PC-9 (cell line): ENCODE measurements at regions not wholly inside any gene's neighbourhood (a gene's known extent, or its start where the extent isn't known, plus 50 kb on each side); places are given as distances from the start of the nearest gene placed in this dataset.

Source experiments
- BruUV-seq: library from RNA; stranded (reverse); fragments of 400-500 nt; replicated peaks from 2 replicates; lab custom pipeline; 2021; lab: Mats Ljungman, UMichigan
- CTCF ChIA-PET: fragments of 300-600 bp; sonication (Branson Sonifier 250); formaldehyde crosslinking; loops from one replicate; lab custom pipeline; 2022; ENCODE audit warnings: antibody characterized with exemption; lab: Charles Lee
- POLR2A ChIA-PET: fragments of 300-600 bp; sonication (Branson Sonifier 250); formaldehyde crosslinking; loops from one replicate; lab custom pipeline; 2022; ENCODE audit warnings: antibody characterized with exemption; ENCODE audit not compliant: unreplicated experiment; lab: Charles Lee
- DNase-seq, 2 experiments: peaks; one replicate each; pipeline versions ENCODE4 v3.0.0 to v3.0.0-alpha.2; 2015 to 2022; ENCODE audit warnings: mixed read lengths in 1 of 2
- H2AFZ ChIP-seq: fragments of 200-600 bp; sonication (generic); 2 replicates; pipeline ENCODE4 v1.8.1; 2017; ENCODE audit warnings: antibody characterized with exemption
- H3F3A ChIP-seq: fragments of 200-600 bp; sonication (generic); 2 replicates; pipeline ENCODE4 v1.8.1; 2017; ENCODE audit warnings: antibody characterized with exemption, mild to moderate bottlenecking, low read depth; ENCODE audit not compliant: insufficient read depth
- H3K27ac ChIP-seq: fragments of 200-600 bp; sonication (generic); 2 replicates; pipeline ENCODE4 v1.6.1; 2016; ENCODE audit warnings: mixed run types
- H3K27me3 ChIP-seq: fragments of 200-600 bp; sonication (generic); 2 replicates; pipeline ENCODE4 v1.6.1; 2016; ENCODE audit warnings: low read depth, mixed run types; ENCODE audit not compliant: insufficient read depth
- H3K36me3 ChIP-seq: fragments of 200-600 bp; sonication (generic); 2 replicates; pipeline ENCODE4 v1.6.1; 2016; ENCODE audit warnings: low read depth, mixed run types
- H3K4me1 ChIP-seq: fragments of 200-600 bp; sonication (generic); replicated peaks from 2 replicates; pipeline ENCODE4 v1.6.1; 2016; ENCODE audit warnings: mixed run types; ENCODE audit not compliant: insufficient read depth
- H3K4me2 ChIP-seq: fragments of 200-600 bp; sonication (generic); 2 replicates; pipeline ENCODE4 v1.6.1; 2017; ENCODE audit warnings: mixed run types
- H3K4me3 ChIP-seq: fragments of 200-600 bp; sonication (generic); 2 replicates; pipeline ENCODE4 v1.6.1; 2016; ENCODE audit warnings: mixed run types
- H3K79me2 ChIP-seq: fragments of 200-600 bp; sonication (generic); 2 replicates; pipeline ENCODE4 v1.6.1; 2017; ENCODE audit warnings: low read depth, mixed run types
- H3K9me2 ChIP-seq: fragments of 200-600 bp; sonication (generic); 2 replicates; pipeline ENCODE4 v1.8.1; 2017; ENCODE audit warnings: mild to moderate bottlenecking; ENCODE audit not compliant: insufficient read depth
- H3K9me3 ChIP-seq: fragments of 200-600 bp; sonication (generic); 2 replicates; pipeline ENCODE4 v1.8.1; 2016; ENCODE audit warnings: low read depth; ENCODE audit not compliant: insufficient read depth
- H4K20me1 ChIP-seq: fragments of 200-600 bp; sonication (generic); 2 replicates; pipeline ENCODE4 v1.8.1; 2017; ENCODE audit not compliant: insufficient read depth
- CTCF ChIP-seq: fragments of 200-600 bp; sonication (generic); conservative IDR thresholded peaks from 2 replicates; pipeline ENCODE4 v1.6.1; 2017; ENCODE audit warnings: mixed run types, antibody characterized with exemption, mild to moderate bottlenecking, moderate library complexity
- EZH2 ChIP-seq: fragments of 200-600 bp; sonication (generic); IDR thresholded peaks from 2 replicates; pipeline ENCODE4 v1.8.0; 2017; ENCODE audit warnings: antibody characterized with exemption, low read depth
- intact Hi-C: fragments of 100-400 bp; cut with micrococcal nuclease; formaldehyde crosslinking; loops from one replicate; pipeline ENCODE4 v1.10.0; 2022; ENCODE audit not compliant: unreplicated experiment

DNA sequence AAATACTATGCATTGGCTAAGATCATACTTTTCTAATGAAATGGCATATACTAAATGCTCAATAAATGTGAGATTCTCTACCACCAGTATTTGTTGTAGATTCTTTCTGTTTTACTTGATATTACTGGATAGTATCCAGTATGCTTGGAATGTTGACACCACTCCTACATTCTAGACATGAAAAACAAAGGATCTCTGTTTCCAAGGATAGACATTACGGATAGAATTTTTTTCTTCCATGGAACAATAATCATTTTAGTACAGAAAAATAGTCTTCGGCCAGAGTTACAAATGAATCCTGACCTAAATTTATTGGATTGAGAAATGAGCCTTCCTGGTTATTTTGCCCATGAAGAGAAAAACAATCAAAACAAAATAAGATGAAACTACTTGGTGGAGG lies 258.2 kb upstream of the NT5E start:
- no peak overlapping the region for H3K27ac ChIP-seq
- intact Hi-C loops, result no loop called here
- no peak for DNase-seq
- no peak for TF ChIP-seq CTCF
- no peak for TF ChIP-seq EZH2
- H2AFZ ChIP-seq, result no peak overlapping the region
- POLR2A ChIA-PET, result interaction anchor here (0.7 kb wide), 1 partner anchor 669 kb away, joined by 4 read pairs; no protein-coding TSS in a partner anchor
- CTCF ChIA-PET, result no interaction called here
- H3K36me3 ChIP-seq, result no peaks in the 10 kb centered on the region
- peaks cover 10% of the 10 kb centered on the region for H3K4me1 ChIP-seq
- H3K27me3 ChIP-seq, result no peaks in the 10 kb centered on the region
- no peaks in the 10 kb centered on the region for H3K79me2 ChIP-seq
- H3K9me2 ChIP-seq, result no peaks in the 10 kb centered on the region
- H3K4me2 ChIP-seq, result no peak overlapping the region
- H4K20me1 ChIP-seq, result no peaks in the 10 kb centered on the region
- no peak overlapping the region for H3K4me3 ChIP-seq
- no peaks in the 10 kb centered on the region for H3K9me3 ChIP-seq
- no TSS peak for BruUV-seq
- H3F3A ChIP-seq, result no peaks in the 10 kb centered on the region

DNA sequence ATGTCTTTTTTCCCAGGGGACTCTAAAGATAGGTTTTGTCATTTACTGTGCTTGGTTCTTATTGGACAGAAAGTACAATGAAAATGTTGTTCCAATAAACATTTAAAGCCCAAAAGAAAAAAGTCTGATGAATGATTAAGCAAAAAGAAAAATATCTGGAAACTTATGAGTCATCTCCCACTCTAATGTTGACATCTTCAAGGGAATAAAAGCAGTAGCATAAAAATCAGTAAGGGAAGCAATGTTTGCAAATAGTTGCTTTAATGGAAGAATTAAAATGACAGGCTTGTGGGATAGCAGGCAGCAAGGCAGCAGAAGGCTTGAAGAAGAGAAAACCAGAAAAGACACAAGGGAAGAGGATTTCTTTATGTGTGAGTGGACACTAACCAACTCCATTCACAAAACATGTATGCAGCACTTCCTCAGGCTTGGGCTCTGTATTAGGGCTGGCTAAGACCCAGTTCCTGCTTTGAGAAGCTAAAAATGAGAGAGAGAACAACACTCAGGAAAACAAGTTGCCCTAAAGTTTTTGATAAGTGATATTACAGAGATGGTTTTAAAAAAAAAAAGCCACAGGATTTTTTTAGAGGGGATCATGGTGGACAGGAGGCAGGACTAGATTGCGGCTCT lies 263.2 kb upstream of the NT5E start:
- CTCF ChIA-PET, result no interaction called here
- Histone ChIP-seq H3K4me2 (0 out of 2 replicates have a peak overlapping the region, but pooled peaks have one; percentile 13), H3K9me2 (no peaks in the 10 kb centered on the region), H3K27me3 (no peaks in the 10 kb centered on the region), H3F3A (no peaks in the 10 kb centered on the region), H3K4me3 (no peak overlapping the region), H2AFZ (peak overlapping the region; percentile 33; the same call in 1 of the 2 replicates), H3K79me2 (no peaks in the 10 kb centered on the region), H3K4me1 (peaks cover 20% of the 10 kb centered on the region), H3K36me3 (no peaks in the 10 kb centered on the region), H4K20me1 (no peaks in the 10 kb centered on the region), H3K9me3 (no peaks in the 10 kb centered on the region), H3K27ac (peak overlapping the region; percentile 56)
- TF ChIP-seq EZH2, result no peak
- no peak for DNase-seq
- BruUV-seq, result no TSS peak
- POLR2A ChIA-PET, result no interaction called here
- intact Hi-C loops, result no loop called here

GRCh38 chr6:85185977-85186376 lies 263.9 kb upstream of the NT5E start:
- no TSS peak for BruUV-seq
- Histone ChIP-seq H3K36me3 (no peaks in the 10 kb centered on the region), H3K27ac (peak overlapping the region; percentile 56), H3K27me3 (no peaks in the 10 kb centered on the region), H3K9me3 (no peaks in the 10 kb centered on the region), H3K4me1 (peaks cover 20% of the 10 kb centered on the region), H3K9me2 (no peaks in the 10 kb centered on the region), H2AFZ (no peak overlapping the region), H3K4me3 (no peak overlapping the region), H3K4me2 (0 out of 2 replicates have a peak overlapping the region, but pooled peaks have one; percentile 13), H4K20me1 (no peaks in the 10 kb centered on the region), H3K79me2 (no peaks in the 10 kb centered on the region), H3F3A (no peaks in the 10 kb centered on the region)
- no peak for TF ChIP-seq EZH2
- no peak for TF ChIP-seq CTCF
- intact Hi-C loops, result no loop called here
- no peak for DNase-seq
- ChIA-PET POLR2A (no interaction called here), CTCF (no interaction called here)
